H9 (cell line): ENCODE measurements at regions not wholly inside any gene's neighbourhood (a gene's known extent, or its start where the extent isn't known, plus 50 kb on each side); places are given as distances from the start of the nearest gene placed in this dataset.

Experiments
- DNase-seq: peaks from one replicate; pipeline ENCODE4 v3.0.0-alpha.2; 2017
- H2AFZ ChIP-seq: one replicate; pipeline ENCODE4 v1.6.1; 2013; ENCODE audit warnings: mild to moderate bottlenecking, low read length, control low read depth, moderate library complexity
- H2AK5ac ChIP-seq: 2 replicates; pipeline ENCODE4 v1.6.1; 2013; ENCODE audit warnings: low read length, control low read depth, mixed read lengths; ENCODE audit not compliant: insufficient read length
- H2BK120ac ChIP-seq: one replicate; pipeline ENCODE4 v1.6.1; 2013; ENCODE audit warnings: low read depth, mild to moderate bottlenecking, low read length, control low read depth, inconsistent platforms; ENCODE audit not compliant: poor library complexity, severe bottlenecking
- H2BK12ac ChIP-seq: 2 replicates; pipeline ENCODE4 v1.6.1; 2013; ENCODE audit warnings: low read length, control low read depth, mixed read lengths, low read depth; ENCODE audit not compliant: insufficient read length
- H2BK15ac ChIP-seq: 2 replicates; pipeline ENCODE4 v1.6.1; 2013; ENCODE audit warnings: low read depth, low read length, control low read depth
- H2BK20ac ChIP-seq: one replicate; pipeline ENCODE4 v1.6.1; 2013; ENCODE audit warnings: low read depth, mild to moderate bottlenecking, low read length, control low read depth, inconsistent platforms; ENCODE audit not compliant: poor library complexity, severe bottlenecking
- H2BK5ac ChIP-seq: 2 replicates; pipeline ENCODE4 v1.6.1; 2013; ENCODE audit warnings: low read length, control low read depth, mixed read lengths; ENCODE audit not compliant: insufficient read length
- H3K14ac ChIP-seq: 2 replicates; pipeline ENCODE4 v1.6.1; 2013; ENCODE audit warnings: low read length, control low read depth; ENCODE audit not compliant: insufficient read depth
- H3K18ac ChIP-seq: 2 replicates; pipeline ENCODE4 v1.6.1; 2013; ENCODE audit warnings: low read depth, mild to moderate bottlenecking, mixed read lengths, low read length, control low read depth; ENCODE audit not compliant: insufficient read length
- H3K23ac ChIP-seq: 2 replicates; pipeline ENCODE4 v1.6.1; 2013; ENCODE audit warnings: low read length, control low read depth, mixed read lengths, low read depth; ENCODE audit not compliant: insufficient read length
- H3K23me2 ChIP-seq: 2 replicates; pipeline ENCODE4 v1.6.1; 2013; ENCODE audit warnings: low read depth, mild to moderate bottlenecking, mixed read lengths, low read length, control low read depth; ENCODE audit not compliant: insufficient read length, poor library complexity, severe bottlenecking
- H3K27ac ChIP-seq: 2 replicates; pipeline ENCODE4 v1.5.1; 2013; ENCODE audit warnings: low read length, control low read depth, mixed read lengths, low read depth; ENCODE audit not compliant: insufficient read length
- H3K27me3 ChIP-seq: 2 replicates; pipeline ENCODE4 v1.6.1; 2013; ENCODE audit warnings: low read length, control low read depth, inconsistent platforms; ENCODE audit not compliant: insufficient read depth
- H3K4ac ChIP-seq: 2 replicates; pipeline ENCODE4 v1.6.1; 2013; ENCODE audit warnings: low read depth, mild to moderate bottlenecking, control low read depth, inconsistent platforms, low read length, moderate library complexity
- H3K4me1 ChIP-seq: 2 replicates; pipeline ENCODE4 v1.6.1; 2013; ENCODE audit warnings: low read length, control low read depth, inconsistent platforms; ENCODE audit not compliant: insufficient read depth
- H3K4me2 ChIP-seq: 2 replicates; pipeline ENCODE4 v1.6.1; 2013; ENCODE audit warnings: low read length, control low read depth, mixed read lengths; ENCODE audit not compliant: insufficient read length, insufficient read depth
- H3K56ac ChIP-seq: 2 replicates; pipeline ENCODE4 v1.6.1; 2013; ENCODE audit warnings: low read depth, mild to moderate bottlenecking, mixed read lengths, low read length, control low read depth; ENCODE audit not compliant: insufficient read length
- H3K79me1 ChIP-seq: 2 replicates; pipeline ENCODE4 v1.6.1; 2013; ENCODE audit warnings: low read depth, mild to moderate bottlenecking, moderate library complexity, low read length, control low read depth, inconsistent platforms; ENCODE audit not compliant: insufficient read depth, poor library complexity, severe bottlenecking
- H3K79me2 ChIP-seq: 2 replicates; pipeline ENCODE4 v1.6.1; 2013; ENCODE audit warnings: low read length, control low read depth, inconsistent platforms; ENCODE audit not compliant: insufficient read depth
- H3K9ac ChIP-seq: 2 replicates; pipeline ENCODE4 v1.6.1; 2013; ENCODE audit warnings: low read length, control low read depth, mixed read lengths; ENCODE audit not compliant: insufficient read length; ENCODE audit errors: extremely low read depth
- H3K9me3 ChIP-seq: one replicate; pipeline ENCODE4 v1.6.1; 2013; ENCODE audit warnings: low read depth, low read length, inconsistent platforms; ENCODE audit not compliant: control insufficient read depth
- H3T11ph ChIP-seq: one replicate; pipeline ENCODE4 v1.6.1; 2013; ENCODE audit warnings: mild to moderate bottlenecking, low read length, control low read depth, inconsistent platforms
- H4K20me1 ChIP-seq: one replicate; pipeline ENCODE4 v1.6.1; 2013; ENCODE audit not compliant: control insufficient read depth, insufficient read length, insufficient read depth
- H4K5ac ChIP-seq: 2 replicates; pipeline ENCODE4 v1.6.1; 2013; ENCODE audit warnings: low read depth, mild to moderate bottlenecking, mixed read lengths, low read length, control low read depth; ENCODE audit not compliant: insufficient read length
- H4K8ac ChIP-seq: replicated peaks from 2 replicates; pipeline ENCODE4 v1.6.1; 2013; ENCODE audit warnings: low read length, control low read depth, mixed read lengths, low read depth; ENCODE audit not compliant: insufficient read length
- H4K91ac ChIP-seq: 2 replicates; pipeline ENCODE4 v1.6.1; 2013; ENCODE audit warnings: low read depth, mild to moderate bottlenecking, moderate library complexity, mixed read lengths, low read length, control low read depth; ENCODE audit not compliant: insufficient read length
- H3K27ac Mint-ChIP-seq, 3 experiments: 2 replicates in 2 of 3; 3 replicates in 1 of 3; pipeline ENCODE4 v1.8.0; 2020 to 2021; ENCODE audit warnings: mixed read lengths in 3 of 3, mild to moderate bottlenecking in 1 of 3, moderate library complexity in 1 of 3
- H3K27me3 Mint-ChIP-seq: 2 replicates; pipeline ENCODE4 v1.8.0; 2021; ENCODE audit warnings: low read depth, mild to moderate bottlenecking, moderate library complexity, mixed read lengths
- H3K36me3 Mint-ChIP-seq, 3 experiments: 2 replicates in 2 of 3; 3 replicates in 1 of 3; pipeline ENCODE4 v1.8.0; 2020 to 2021; ENCODE audit warnings: low read depth in 3 of 3, mixed read lengths in 3 of 3; ENCODE audit not compliant: insufficient read depth in 1 of 3
- H3K4me1 Mint-ChIP-seq, 2 experiments: 2 replicates each; pipeline ENCODE4 v1.8.0; 2020; ENCODE audit warnings: mixed read lengths in 2 of 2
- H3K4me3 Mint-ChIP-seq, 2 experiments: 2 replicates in 1 of 2; 3 replicates in 1 of 2; pipeline ENCODE4 v1.8.0; 2020 to 2021; ENCODE audit warnings: mild to moderate bottlenecking in 2 of 2, mixed read lengths in 2 of 2, moderate library complexity in 1 of 2
- H3K9me3 Mint-ChIP-seq, 2 experiments: 2 replicates in 1 of 2; 3 replicates in 1 of 2; pipeline ENCODE4 v1.8.0; 2020; ENCODE audit warnings: mild to moderate bottlenecking in 2 of 2, mixed read lengths in 2 of 2, moderate library complexity in 1 of 2
- CTCF ChIP-seq: fragments of 200-600 bp; sonication (generic); conservative IDR thresholded peaks from 3 replicates; pipeline ENCODE4 v1.8.0; 2021; ENCODE audit warnings: antibody characterized with exemption, mild to moderate bottlenecking

- H3K36me3 Mint-ChIP-seq, result no peaks in the 10 kb centered on the region
- no peaks in the 10 kb centered on the region for H3K9me3 ChIP-seq
- no peak overlapping the region for H3K23ac ChIP-seq
- no peak overlapping the region for H3K27ac ChIP-seq
- H4K20me1 ChIP-seq, result no peaks in the 10 kb centered on the region
- H4K91ac ChIP-seq, result no peak overlapping the region
- H3K4me1 Mint-ChIP-seq, result peaks cover 7 to 8% of the 10 kb centered on the region in 2 experiments
- TF ChIP-seq CTCF, result no peak
- no peak overlapping the region for H2BK12ac ChIP-seq
- no peak overlapping the region for H3K9ac ChIP-seq
- no peaks in the 10 kb centered on the region for H3K27me3 ChIP-seq
- no peak overlapping the region for H2AK5ac ChIP-seq
- H2AFZ ChIP-seq, result no peak overlapping the region
- H4K8ac ChIP-seq, result no peak overlapping the region
- no peak overlapping the region for H4K5ac ChIP-seq
- no peak overlapping the region for H3K18ac ChIP-seq
- no peaks in the 10 kb centered on the region for H3K9me3 Mint-ChIP-seq
- H3T11ph ChIP-seq, result no peak overlapping the region
- H2BK15ac ChIP-seq, result no peak overlapping the region
- no peak overlapping the region for H2BK120ac ChIP-seq
- DNase-seq, result no peak
- no peak overlapping the region for H3K4me2 ChIP-seq
- H3K4ac ChIP-seq, result no peak overlapping the region
- no peak overlapping the region for H2BK20ac ChIP-seq
- H3K4me1 ChIP-seq, result no peaks in the 10 kb centered on the region
- H3K79me2 ChIP-seq, result no peaks in the 10 kb centered on the region
- H3K27ac Mint-ChIP-seq, result no peak overlapping the region
- no peak overlapping the region for H3K4me3 Mint-ChIP-seq
- H3K14ac ChIP-seq, result no peak overlapping the region
- H3K79me1 ChIP-seq, result no peaks in the 10 kb centered on the region
- H3K23me2 ChIP-seq, result no peaks in the 10 kb centered on the region
- H3K56ac ChIP-seq, result no peak overlapping the region
- H2BK5ac ChIP-seq, result no peak overlapping the region
- H3K27me3 Mint-ChIP-seq, result no peaks in the 10 kb centered on the region
Measured at GRCh38 chr15:39270221-39270855, 310.5 kb upstream of the THBS1 start.
